ENCODE measurements at regions not wholly inside any gene's neighbourhood (a gene's known extent, or its start where the extent isn't known, plus 50 kb on each side); places are given as distances from the start of the nearest gene placed in this dataset.
"Not testable (repeated sequence)": the region's sequence is repeated elsewhere in the genome, so short reads cannot be mapped to it uniquely, and the experiment has no call there.

DNA sequence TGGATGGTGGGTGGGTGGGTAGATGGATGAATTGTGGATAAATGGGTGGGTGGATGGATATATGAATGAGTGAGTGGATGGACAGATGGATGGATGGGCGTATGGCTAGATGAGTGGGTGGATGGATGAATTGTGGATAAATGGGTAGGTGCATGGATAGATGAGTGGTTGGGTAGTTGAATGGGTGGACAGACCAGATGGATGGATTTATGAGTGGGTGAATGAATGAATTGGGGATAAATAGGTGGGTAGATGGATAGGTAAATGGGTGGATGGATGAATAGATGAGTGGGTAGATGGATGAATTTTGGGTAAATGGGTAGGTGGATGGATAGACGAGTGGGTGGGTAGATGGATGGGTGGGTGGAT lies 108.7 kb downstream of the NPIPB11 start:
- not testable (repeated sequence) for DNase-seq (ENCODE audit: low read depth in 1 of 2, low spot score in 1 of 2)

DNA sequence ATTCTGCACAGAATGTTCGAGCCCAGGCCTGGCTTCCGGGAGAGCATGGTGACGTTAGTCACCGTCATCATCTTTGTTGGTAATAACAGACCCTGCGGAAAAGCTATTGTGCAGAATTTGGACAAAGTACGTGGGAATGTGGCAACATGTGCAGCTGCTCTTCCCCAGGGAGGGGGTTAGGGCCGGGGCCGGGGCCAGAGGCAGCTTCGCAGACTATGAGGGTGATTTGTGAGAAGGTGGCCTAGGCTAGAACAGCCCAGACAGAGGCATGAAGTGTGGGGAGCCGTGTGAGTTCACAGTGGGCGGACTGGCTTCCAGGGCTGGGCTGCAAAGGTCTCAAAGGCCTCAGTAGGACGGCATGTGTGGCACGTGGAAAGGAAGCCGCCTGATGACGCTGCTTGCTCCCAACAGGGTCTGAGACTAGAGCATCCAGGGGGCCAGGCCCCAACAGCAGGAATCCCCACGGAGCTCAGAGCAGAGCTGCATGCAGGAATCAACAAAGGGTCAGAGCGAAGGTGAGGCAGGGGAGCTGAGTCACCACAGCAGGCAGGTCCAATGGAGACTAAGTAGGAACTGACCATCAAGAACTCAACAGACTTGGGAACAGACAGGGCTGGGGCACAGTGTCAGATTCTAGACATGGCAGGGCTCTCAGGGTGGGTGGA lies 109.2 kb downstream of the NPIPB11 start:
- not testable (repeated sequence) for DNase-seq (ENCODE audit: low read depth in 1 of 2, low spot score in 1 of 2)

DNA sequence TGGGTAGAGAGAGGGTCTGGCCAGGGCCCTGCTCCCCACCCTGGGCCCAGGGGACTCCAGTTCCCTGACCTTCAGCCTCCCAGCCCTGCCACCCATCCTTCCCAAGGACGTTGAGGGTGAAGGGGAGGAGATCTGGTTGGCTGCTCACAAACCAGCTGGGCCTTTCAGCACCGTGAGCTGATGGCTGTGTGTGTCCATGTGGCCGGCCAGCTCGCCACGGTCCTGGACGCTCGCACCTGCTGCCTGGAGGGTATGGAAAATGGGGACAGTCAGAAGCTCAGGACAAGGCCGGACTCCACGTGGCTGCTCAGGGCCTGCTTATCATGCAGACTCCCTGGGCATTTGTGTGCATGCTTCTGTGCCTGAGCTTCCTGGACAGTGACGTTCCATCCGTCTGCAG lies 110.3 kb downstream of the NPIPB11 start:
- DNase-seq (ENCODE audit: low read depth in 1 of 2, low spot score in 1 of 2) = not testable (repeated sequence)

DNA sequence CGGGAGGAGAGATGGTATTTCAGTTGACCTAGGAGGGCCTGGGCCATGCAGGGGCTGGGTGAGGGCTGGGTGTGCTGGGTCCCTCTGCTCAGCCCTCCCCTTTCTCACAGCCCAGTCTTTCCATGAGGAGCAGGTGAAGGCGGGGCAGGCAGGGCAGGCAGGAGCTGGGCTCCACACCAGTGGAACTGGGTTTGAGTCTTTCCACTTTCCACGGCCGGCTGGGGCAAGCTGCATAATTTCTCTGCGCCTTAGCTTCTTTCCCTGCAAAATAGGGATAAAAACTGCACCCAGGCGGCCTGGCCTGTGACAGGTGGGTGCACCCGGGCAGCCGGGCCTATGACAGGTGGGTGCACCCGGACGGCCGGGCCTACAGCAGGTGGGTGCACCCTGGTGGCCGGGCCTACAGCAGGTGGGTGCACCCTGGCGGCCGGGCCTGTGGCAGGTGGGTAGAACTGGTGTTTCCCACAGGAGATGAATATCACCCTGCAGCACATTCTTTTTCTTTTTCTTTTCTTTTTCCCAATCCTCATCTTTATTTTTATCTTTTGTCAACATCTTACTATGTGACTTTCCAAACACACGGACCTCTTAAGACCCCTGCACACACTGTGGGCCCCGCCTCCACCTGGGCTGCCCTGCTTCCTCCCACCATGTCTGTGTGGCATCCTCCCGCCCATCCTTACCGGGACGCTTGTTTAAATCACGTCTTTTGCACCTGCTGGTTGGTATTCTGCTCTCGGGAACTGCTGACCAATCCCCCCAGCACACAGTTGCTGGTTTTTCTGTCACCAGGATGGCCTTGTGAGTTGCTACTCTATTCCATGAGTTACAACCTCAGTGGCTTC lies 111.3 kb downstream of the NPIPB11 start:
- not testable (repeated sequence) for DNase-seq (ENCODE audit: low read depth in 1 of 2, low spot score in 1 of 2)

DNA sequence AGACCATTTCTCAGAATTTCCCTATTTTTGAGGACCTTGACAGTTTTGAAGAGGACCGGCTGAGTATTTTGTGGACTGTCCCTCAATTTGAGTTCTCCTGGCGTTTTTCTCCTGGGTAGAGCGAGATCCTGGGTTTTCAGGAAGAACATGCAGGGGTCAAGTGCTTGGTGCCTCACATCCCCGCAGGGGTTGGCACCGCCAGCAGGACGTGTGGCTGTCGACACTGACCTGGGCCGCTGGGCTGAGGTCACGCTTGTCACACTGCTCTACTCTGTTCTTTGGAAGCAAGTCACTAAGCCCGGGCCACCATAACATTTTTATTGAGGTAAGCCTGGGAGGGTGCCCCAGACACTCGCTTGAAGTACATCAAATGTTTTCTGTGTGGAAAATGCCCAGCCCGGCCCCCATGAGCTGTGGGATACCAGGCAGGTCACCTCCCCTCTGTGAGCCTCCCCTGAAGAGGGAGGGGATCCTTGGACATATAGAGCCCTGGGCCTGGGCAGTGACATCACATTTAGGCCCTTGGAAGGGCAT lies 112.0 kb downstream of the NPIPB11 start:
- DNase-seq (ENCODE audit: low read depth in 1 of 2, low spot score in 1 of 2) = not testable (repeated sequence)

DNA sequence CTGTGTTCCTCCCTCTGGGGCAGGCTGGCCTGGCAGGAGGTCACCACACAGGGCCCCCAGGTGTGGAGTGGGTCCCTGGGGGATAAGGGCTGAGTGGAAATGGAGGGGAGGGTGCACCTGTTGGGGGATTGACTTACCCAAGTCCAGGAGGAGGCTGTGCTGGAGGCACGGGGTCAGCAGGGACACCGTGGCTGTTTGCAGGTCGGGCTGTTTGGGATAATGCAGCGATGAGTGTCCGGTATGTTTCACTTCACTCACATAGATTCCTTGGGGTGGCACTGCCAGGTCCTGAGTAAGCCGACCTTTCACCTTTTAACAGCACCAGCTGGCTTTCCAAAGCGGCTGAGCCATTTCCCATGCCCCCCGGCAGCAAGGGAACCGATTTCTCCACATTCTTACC lies 113.0 kb downstream of the NPIPB11 start:
- DNase-seq (ENCODE audit: low read depth in 1 of 2, low spot score in 1 of 2) = not testable (repeated sequence)

DNA sequence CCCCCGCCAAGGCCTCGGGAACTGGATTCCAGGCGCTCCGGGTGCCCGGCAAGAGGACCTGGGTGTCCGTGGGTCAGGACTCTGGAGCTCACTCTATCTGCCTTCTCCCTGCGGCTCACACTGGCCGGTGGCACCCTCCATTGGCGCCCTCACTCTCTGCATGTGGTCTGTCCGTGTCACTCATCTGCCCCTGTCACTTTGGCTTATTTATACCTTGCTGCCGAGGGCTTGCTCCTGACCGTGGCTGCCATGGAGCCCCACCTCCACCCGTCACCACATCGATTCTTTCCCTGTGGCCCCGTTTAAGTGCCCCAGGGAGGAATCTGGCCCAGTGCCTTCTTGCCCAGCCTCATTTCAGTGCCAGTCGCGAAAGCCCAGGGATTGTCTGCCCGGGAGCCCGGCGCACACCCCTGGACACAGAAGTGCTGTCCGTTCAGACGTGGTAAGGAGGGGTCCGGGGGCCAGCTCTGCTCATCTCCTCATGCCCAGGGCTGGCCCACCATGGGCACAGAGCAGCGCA lies 113.5 kb downstream of the NPIPB11 start:
- not testable (repeated sequence) for DNase-seq (ENCODE audit: low read depth in 1 of 2, low spot score in 1 of 2)

DNA sequence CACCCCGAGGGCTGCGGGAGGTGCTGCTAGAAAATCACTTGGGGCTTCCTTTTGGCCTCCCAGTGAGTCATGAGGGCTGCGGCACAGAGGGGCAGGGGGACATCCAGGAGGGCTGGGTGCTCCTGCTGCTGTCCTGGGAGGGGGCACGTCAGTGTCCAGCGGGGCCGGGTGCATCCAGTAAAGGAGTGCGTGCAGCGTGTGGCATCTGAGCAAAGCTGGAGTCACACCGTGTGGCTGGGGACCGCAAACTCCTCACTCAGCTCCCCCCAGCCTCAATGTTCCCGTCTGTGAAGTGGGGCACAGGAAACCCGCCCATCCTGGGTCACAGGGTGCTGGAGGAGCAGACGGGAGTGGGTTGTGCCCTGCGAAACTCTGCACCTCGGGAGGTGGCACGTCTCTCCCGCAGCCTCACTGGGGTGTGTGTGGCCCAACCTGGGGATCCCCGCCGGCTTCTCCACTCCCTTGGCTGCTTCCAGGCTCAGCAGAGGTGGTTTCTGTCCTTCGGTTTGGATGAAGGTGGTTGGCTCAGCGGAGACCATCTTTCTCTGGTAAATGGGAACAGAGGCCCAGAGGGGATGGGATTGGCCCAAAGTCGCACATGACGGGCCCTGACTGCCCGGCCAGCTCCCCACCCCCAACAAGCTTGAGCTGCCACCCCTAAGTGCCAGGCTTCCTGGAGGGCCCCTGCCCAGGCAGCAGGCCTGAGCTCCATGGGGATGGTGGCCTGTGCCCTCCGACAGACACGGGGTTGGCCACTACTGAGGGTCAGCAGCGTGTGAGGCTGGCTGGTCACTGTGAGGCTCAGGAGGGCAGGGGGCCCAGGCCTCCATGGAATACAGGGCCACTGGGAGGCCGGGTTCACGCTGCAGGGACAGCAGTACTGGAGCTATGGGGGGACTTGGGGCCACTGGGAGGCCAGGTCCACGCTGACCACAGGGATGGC lies 114.9 kb downstream of the NPIPB11 start:
- DNase-seq (ENCODE audit: low read depth in 1 of 2, low spot score in 1 of 2) = not testable (repeated sequence)

DNA sequence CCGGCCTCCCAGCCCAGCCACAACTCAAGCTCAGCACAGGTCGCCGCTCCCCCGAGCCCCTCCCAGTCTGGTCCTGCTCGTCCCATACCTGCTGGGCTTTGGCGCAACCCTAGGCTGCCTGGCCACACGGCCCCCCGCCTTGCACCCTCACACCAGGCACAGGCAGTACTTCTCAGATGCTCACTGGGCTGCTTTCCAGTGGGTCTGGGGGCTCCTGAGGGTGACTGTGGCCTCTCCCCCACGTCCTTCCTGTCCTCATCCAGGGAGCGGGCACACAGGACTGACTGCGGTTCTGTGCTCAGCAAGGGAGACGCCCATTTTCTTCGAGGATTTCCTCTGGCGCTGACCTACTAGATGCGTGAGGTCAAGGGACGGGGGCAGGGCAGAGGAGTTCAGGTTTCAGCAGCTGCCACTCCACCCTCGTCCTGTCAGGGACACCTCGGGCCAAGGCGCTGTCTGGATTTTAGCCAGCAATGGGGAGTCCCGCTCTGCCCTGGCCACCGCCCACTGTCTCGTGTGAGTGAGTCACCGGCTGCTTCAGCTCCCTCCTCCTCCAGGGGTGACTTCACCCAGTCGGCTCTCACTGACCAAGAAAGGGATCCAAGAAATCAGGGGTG lies 115.8 kb downstream of the NPIPB11 start:
- peak; percentile 19 to 38 for DNase-seq (ENCODE audit: low read depth in 1 of 2, low spot score in 1 of 2)

DNA sequence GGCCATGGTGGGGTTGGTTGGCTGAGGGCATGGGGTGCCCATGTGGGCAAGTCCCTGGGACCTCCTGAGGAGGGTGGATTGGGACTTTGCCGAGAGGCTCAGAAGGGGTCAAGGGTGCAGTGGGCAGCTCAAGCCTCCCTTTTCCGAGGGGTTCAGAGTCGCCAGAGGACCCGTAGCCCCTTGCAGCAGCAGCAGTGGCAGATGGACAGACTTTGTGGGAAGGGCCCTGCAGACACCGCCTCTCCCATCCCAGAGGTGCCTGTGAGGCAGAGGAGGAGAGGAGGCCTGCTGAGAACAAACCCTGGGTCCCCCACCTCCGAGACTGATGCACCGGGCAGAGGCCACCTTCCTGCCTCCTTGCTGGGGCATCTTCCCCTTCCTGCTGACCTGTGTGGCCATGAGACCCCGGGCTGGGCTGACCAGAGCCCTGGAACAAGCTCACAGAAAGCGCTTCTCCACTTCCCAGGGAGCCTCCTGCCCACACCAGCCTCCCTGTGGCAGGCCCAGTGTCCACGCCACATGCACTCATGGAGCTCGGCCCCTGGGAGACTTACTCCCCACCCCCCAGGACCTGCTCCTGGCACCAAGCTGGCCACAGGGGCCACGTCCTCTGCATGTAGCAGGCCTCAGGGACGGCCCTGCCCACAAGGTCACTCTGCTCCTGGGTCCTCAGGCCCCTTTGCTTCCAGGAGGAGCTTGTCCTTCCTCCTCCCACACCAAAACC lies 116.8 kb downstream of the NPIPB11 start:
- DNase-seq (ENCODE audit: low read depth in 1 of 2, low spot score in 1 of 2) = not testable (repeated sequence)

DNA sequence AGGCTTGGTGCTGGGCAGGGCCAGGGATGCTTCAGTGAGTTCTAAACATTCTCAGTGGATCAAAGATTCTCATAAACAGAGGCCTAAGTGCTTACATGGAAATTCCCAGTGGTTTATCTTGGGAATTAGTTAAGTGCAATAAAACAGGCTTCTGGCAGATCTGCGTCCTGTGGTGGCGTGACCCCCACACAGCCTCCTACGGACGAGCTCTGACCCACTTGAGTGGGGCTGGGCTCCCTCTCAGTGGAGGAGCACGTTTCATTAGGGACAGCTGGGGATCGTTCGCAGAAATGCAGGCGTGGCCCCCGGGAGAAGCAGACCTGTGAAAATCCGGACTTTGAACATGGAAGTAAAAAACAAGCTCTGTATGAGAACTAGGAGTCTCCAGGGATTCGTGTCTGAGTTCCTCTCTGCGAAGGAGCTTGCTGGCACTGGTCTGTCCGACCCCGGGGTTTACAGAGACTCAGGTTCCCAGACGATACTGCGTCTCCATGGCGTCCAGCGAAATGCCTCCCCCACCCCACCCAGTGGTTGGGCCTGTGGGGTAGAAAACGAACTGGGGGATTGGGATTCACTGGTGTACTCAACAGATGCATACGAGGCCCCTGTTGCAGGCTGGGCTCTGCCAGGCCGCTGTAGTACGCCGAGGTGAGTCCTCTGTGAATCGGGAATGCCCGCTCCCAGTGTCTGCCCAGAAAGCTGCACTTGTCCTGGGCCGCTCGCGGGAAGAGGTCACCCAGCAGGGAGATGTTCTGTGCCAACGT lies 117.6 kb downstream of the NPIPB11 start:
- not testable (repeated sequence) for DNase-seq (ENCODE audit: low read depth in 1 of 2, low spot score in 1 of 2)

DNA sequence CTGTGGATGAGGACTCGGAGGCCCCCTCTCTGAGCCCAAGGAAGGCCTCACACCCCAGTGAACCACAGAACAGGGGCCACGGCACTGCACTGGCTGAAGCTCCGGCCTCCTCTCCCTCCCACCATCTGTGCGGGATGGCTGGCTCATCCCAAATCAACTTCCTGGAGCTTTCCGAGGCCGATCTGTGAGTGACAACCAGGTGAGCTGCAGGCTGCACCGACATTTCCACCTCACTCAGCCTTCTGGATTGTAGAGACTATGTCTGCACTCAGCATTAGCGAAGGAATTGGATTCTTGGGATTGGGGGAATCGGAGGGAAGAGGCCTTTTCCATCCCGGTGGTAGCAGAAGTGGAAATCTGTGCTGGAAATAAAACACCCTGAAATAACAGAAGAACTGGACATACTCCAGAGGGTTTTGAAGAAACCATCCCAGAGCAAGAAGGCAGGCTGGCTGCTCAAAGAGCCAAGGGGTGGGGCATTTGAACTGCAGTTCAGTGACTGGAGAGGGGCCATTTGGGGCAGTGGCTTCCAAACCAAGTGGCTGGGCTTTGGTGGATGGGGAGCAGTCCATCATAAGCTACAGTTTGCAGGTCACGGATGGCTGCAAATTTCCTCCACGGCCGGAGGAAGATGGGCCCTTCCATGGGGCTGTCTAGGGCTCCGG lies 118.5 kb downstream of the NPIPB11 start:
- DNase-seq (ENCODE audit: low read depth in 1 of 2, low spot score in 1 of 2) = not testable (repeated sequence)

DNA sequence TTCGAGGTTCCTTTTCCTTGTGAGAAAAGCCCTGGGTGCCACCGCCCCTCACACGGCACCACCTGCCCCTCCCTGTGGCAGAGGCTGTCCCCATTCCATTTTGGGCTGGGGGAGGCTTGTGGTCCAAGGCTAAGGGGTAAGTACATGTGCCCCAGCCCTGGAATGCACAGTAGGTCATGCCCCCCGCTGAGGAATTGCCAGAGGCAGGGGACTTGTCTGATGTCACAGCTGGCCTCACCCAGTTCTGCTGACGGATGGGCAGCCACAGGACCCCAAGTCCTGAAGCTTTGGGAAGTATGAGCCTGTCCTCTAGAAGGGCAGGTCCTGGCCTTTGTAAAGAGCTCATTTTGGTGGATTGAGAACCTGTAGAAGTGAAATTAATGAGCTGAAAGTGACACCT lies 119.3 kb downstream of the NPIPB11 start:
- not testable (repeated sequence) for DNase-seq (ENCODE audit: low read depth in 1 of 2, low spot score in 1 of 2)

DNA sequence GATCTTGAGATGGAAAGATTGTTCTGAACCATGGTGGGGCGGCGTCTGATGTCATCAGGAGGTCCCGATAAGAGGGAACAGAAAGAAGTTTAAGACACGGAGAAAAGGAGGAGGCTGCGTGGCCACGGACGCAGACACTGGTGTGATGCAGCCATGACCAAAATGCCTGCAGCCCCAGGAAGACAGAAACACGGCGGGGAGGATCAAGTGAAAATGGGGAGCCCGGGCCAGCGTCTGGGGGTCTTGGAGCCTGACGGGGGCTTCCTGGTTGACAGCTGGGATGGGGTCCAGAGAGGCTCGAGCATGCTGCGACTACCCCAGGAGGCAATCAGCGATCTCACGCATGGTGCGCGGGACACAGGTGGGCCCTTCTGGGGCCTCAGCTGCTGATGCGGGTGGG lies 119.7 kb downstream of the NPIPB11 start:
- DNase-seq (ENCODE audit: low read depth in 1 of 2, low spot score in 1 of 2) = not testable (repeated sequence)

DNA sequence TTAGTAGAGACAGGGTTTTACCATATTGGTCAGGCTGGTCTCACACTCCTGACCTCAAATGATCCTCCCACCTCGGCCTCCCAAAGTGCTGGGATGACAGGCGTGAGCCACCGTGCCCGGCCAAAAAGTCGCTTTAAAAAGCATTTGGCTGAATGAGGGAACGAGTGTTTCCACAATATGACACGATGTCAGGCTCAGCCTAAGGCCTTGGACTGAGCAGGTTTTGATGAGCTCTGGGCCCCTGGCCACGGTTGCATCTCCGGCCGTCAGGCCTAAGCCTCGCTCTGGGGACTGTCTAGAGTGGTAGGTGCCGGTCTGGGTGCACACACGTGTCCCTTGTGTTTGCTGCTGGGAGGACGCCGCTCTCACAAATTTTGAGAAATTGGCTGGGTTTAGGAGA lies 120.3 kb downstream of the NPIPB11 start:
- not testable (repeated sequence) for DNase-seq (ENCODE audit: low read depth in 1 of 2, low spot score in 1 of 2)

DNA sequence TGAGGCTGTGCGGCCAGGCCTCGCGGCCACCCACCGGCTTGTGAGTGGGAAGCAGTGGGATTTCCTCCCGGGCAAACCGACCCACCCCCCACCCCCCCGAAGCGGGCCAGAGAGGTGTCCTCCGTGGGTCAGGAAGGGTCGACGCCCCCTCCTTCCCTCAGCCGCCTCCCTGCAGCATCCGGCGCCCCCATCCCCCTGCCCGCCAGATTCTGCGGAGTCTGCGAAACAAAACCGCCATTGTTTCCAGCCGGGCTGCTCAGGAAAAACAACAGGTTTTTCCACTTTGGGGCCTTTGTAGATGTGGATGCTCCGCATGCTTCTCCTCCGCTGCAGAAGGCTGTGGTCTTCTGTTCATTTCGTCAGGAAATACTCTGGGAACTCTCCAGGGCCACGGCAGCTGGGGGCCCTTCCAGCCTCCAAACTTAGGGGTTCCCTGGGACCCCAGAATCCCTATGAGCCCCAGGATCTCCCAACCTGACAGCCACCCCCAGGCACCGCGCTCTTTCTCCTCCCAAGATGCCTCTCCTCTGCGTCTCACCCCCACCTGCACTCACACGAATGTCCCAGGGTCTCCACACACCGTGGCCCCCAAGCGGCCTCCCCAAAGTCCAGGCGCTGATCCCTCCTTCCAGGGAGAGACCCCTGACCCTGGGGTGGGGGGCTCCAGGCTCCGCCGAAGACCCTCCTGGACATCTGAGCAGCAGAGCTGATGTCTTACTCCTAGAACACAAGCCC lies 121.2 kb downstream of the NPIPB11 start:
- DNase-seq (ENCODE audit: low read depth in 1 of 2, low spot score in 1 of 2) = not testable (repeated sequence)

DNA sequence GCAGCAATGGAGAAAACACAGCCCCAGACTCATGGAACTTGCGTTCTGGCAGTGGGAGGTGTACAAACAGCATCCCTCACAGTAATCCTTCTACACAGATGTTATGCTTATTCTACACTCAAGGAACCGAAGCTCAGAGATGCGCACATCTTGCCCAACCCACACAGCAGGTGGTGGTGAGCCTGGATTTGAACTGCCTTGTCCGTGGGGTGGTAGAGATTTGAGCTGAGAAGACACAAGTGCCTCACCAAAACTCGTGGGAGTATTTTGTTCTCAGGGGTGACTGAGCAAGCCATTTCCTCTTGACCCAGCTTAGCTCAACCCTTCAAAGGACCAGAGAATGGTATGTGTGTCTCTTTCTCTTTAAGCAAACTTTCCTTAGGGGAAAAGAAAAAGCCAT lies 121.8 kb downstream of the NPIPB11 start:
- DNase-seq (ENCODE audit: low read depth in 1 of 2, low spot score in 1 of 2) = not testable (repeated sequence)

DNA sequence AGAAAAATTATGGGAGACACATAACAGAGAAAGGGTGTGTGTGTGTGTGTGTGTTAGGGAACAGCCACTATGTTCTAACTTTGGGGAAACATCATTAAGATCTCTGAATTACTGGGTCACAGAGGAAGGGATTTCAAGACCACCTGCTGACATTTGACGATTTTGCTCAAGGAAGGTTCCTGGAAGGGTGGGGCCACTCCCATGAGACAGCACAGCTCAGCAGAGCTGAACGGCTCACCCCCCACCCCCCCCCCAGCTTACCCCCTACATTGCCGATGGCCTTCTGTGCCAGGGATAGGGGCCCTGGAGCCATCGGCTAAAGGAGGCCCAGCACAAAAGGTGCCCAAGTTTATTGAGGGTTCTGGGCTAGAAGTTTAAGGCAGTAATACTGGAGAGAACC lies 122.4 kb downstream of the NPIPB11 start:
- not testable (repeated sequence) for DNase-seq (ENCODE audit: low read depth in 1 of 2, low spot score in 1 of 2)

Measured in stimulated activated CD4-positive, alpha-beta T cell treated with anti-CD3 and anti-CD28 coated beads, Interleukin-15, amount 100 ng/mL, for 1 hour (primary cell).